BE2C (cell line): ENCODE measurements at regions not wholly inside any gene's neighbourhood (a gene's known extent, or its start where the extent isn't known, plus 50 kb on each side); places are given as distances from the start of the nearest gene placed in this dataset.
A peak's percentile ranks its signal among the peaks of the same experiment; 100 is the strongest.
"Not testable (repeated sequence)": the region's sequence is repeated elsewhere in the genome, so short reads cannot be mapped to it uniquely, and the experiment has no call there.

Experiments used
- DNase-seq: peaks from one replicate; pipeline ENCODE4 v3.0.0-alpha.2; 2020
- H3K27me3 ChIP-seq: fragments of 250-450 bp; sonication (Bioruptor Pico); 2 replicates; pipeline ENCODE4 v1.5.1; 2020; ENCODE audit warnings: mild to moderate bottlenecking
- H3K36me3 ChIP-seq: fragments of 250-450 bp; sonication (Bioruptor Pico); 2 replicates; pipeline ENCODE4 v1.5.1; 2020; ENCODE audit warnings: mild to moderate bottlenecking
- H3K4me1 ChIP-seq: fragments of 250-450 bp; sonication (Bioruptor Pico); 2 replicates; pipeline ENCODE4 v1.5.1; 2020
- H3K4me3 ChIP-seq: 2 replicates; pipeline ENCODE4 v1.5.1; 2011; ENCODE audit warnings: low read depth, low read length
- H3K9me3 ChIP-seq: fragments of 250-450 bp; sonication (Bioruptor Pico); 2 replicates; pipeline ENCODE4 v1.5.1; 2020
- CTCF ChIP-seq: IDR thresholded peaks from 2 replicates; pipeline ENCODE4 v1.5.1; 2012; ENCODE audit warnings: mild to moderate bottlenecking, low read depth, low read length

DNA sequence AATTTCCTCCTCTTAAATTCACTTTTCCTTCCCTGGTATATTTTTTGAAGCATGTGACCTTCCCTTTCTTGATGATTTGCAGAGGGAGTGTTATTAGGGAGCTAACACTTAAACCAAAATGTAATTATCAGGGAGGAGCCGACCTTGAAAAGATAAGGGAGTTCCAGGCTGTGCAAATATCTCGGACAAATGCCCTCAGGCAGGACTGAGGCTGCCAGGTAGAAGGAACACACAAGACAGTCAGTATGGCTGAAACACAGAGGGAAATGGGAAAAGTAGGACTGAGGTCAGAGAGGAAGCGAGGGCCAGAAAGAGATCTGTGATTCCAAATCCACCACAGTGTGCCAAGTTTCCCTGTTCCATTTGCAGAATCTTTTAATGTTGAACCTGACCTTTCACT, 221.0 kb downstream of the CNTN3 start:
- Histone ChIP-seq H3K27me3 (no peaks in the 10 kb centered on the region), H3K4me1 (no peaks in the 10 kb centered on the region), H3K9me3 (no peaks in the 10 kb centered on the region), H3K36me3 (no peaks in the 10 kb centered on the region), H3K4me3 (no peak overlapping the region)
- no peak for DNase-seq
- TF ChIP-seq CTCF: no peak

DNA sequence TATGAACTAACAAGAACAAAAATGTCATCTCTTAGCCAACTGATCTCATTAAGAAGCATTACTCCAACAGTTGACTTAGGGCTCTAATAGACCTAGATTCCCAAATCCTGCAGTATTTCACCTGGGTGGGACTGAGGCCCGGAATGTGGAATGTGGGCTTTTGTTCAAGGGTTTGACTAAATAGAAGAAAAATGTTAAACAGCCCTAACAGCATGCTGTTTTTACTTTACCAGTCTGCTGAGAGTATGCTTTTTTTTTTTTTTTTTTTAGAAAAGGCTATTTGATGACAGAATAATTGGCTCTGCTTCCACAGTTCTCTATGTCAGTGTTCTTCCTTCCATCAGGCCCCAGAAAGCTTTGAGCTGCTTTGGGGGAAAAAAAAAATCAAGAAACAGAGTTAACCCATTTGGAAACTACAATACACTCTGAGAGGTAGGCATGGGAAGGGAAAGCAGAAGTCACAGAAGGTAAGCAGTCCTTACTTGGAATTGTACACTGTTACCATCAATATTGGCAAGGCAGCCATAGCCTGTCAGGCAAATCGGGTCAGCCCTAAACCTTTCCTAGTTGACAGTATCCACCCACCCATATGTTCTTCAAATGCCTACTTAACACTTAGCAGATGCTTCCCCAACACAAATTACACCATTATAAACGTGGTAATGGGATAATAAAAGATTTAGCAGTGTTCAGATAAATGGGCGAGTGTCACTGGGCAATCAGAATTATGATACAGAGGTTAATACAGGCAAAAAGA, 224.2 kb downstream of the CNTN3 start:
- no peaks in the 10 kb centered on the region for H3K36me3 ChIP-seq
- no peaks in the 10 kb centered on the region for H3K27me3 ChIP-seq

DNA sequence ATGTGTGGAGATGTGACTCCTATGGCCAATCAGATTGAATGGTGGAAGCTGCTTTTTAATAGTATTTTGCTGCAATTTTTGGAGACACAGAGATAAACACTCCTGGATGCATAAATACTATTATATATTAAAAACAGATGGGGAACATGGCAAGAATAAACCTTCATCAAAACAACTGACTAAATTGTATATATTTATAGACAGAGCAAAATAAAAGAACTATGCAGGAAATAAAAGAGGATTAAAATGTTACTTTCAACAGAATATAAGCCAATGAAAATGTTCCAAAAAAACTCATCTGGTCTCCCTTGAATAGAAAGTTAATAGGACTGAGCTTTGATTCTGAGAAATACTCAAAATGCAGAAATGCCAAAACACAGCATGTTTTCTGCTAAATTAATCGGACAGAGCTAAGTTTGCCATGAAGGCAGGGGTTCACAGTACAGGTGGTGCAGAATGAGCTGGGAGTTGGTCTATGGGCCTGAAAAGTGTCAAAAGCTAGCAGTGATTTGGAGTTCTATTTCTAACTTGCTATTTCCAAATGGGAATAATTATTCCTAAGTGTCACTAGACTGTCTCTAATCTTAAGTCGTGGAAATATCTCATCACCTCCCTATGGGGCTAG, 227.2 kb downstream of the CNTN3 start:
- no peaks in the 10 kb centered on the region for H3K4me1 ChIP-seq
- no peaks in the 10 kb centered on the region for H3K36me3 ChIP-seq
- H3K9me3 ChIP-seq: no peaks in the 10 kb centered on the region
- TF ChIP-seq CTCF: no peak
- no peaks in the 10 kb centered on the region for H3K27me3 ChIP-seq
- DNase-seq: no peak
- no peak overlapping the region for H3K4me3 ChIP-seq

More for the DNA sequence above, 224.2 kb downstream of the CNTN3 start:
- no peaks in the 10 kb centered on the region for H3K4me1 ChIP-seq
- H3K9me3 ChIP-seq: no peaks in the 10 kb centered on the region
- H3K4me3 ChIP-seq: no peak overlapping the region
- TF ChIP-seq CTCF: no peak
- no peak for DNase-seq

GRCh38 chr3:74384159-74384558, 230.3 kb downstream of the CNTN3 start:
- Histone ChIP-seq H3K4me3 (no peak overlapping the region), H3K9me3 (no peaks in the 10 kb centered on the region), H3K4me1 (no peaks in the 10 kb centered on the region), H3K36me3 (no peaks in the 10 kb centered on the region), H3K27me3 (no peaks in the 10 kb centered on the region)
- no peak for DNase-seq
- no peak for TF ChIP-seq CTCF

DNA sequence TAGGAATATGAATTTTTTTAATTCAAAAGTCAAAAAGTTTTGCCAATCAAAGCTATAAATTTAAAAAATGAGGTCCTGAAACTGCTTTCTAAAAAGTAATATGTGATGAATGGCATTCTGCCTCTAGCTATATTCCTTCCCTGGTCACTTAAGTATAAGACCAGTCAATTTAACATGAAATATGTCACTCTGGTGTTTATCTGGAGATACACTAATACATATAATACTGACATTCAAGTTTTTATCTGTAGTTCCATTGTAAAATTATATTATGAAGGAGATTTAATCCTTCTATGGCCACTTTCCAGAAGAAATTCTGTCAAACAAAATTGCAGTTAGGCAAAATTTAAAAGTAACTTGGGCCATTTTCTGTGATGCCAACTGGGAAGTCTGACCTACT, 236.8 kb downstream of the CNTN3 start:
- no peak for TF ChIP-seq CTCF
- Histone ChIP-seq H3K4me1 (no peaks in the 10 kb centered on the region), H3K9me3 (no peaks in the 10 kb centered on the region), H3K4me3 (no peak overlapping the region), H3K36me3 (no peaks in the 10 kb centered on the region), H3K27me3 (no peaks in the 10 kb centered on the region)
- no peak for DNase-seq

GRCh38 chr3:74376323-74376722, 238.1 kb downstream of the CNTN3 start:
- not testable (repeated sequence) for H3K36me3 ChIP-seq, H3K9me3 ChIP-seq, H3K4me3 ChIP-seq, H3K27me3 ChIP-seq, DNase-seq, H3K4me1 ChIP-seq
- peak; percentile 26; the same call in 1 of the 2 replicates for TF ChIP-seq CTCF
